Lower leg skin (tissue), 3 donors: ENCODE measurements at regions not wholly inside any gene's neighbourhood (a gene's known extent, or its start where the extent isn't known, plus 50 kb on each side); places are given as distances from the start of the nearest gene placed in this dataset.

Experiments
- CTCF ChIP-seq, 3 donors: fragments of 450-650 bp; IDR thresholded peaks; one replicate each; pipeline ENCODE4 v1.5.1; 2016; ENCODE audit warnings: antibody characterized with exemption in 3 of 3, mild to moderate bottlenecking in 3 of 3, moderate library complexity in 2 of 3
- POLR2A ChIP-seq, 2 donors: fragments of 450-650 bp; IDR thresholded peaks; one replicate each; pipeline ENCODE4 v1.6.1; 2016 to 2017; ENCODE audit warnings: antibody characterized with exemption in 2 of 2, mild to moderate bottlenecking in 1 of 2, moderate library complexity in 1 of 2

DNA sequence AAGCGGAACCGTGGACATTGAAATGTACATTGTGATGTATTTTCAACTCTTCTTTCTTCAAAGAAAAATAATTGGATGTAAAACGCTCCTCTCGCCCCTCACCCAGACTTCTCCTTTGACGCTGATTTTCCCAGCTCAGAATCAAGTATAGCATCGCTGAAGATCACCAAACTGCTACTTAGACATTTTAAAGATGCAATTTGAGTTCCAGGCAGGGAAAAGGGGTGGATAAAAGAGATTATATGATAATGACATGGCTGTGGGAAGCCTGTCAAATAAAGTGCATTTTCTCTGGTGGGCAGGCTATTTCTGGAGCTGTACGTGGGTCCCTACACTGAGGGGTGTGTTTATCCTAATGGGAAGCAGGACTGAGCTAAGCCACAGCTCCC is 240.4 kb downstream of the CDC5L start:
- TF ChIP-seq POLR2A (IDR thresholded peaks at IDR 0.05) (no peak), CTCF (IDR thresholded peaks at IDR 0.05) (no peak)
